OCI-LY1 (cell line): ENCODE measurements at regions not wholly inside any gene's neighbourhood (a gene's known extent, or its start where the extent isn't known, plus 50 kb on each side); places are given as distances from the start of the nearest gene placed in this dataset.

Experiments used
- EZH2 ChIP-seq: fragments of 200-600 bp; sonication (generic), shearing (Covaris generic); IDR thresholded peaks from 2 replicates; pipeline ENCODE4 v1.8.0; 2017; ENCODE audit warnings: borderline replicate concordance, mixed run types, mild to moderate bottlenecking, antibody characterized with exemption, low read length, moderate library complexity, mixed read lengths
- TF ChIP-seq, protein P1 (sequence below): fragments of 200-600 bp; sonication (generic), shearing (Covaris generic); IDR thresholded peaks from 2 replicates; pipeline ENCODE4 v1.5.1; 2017; ENCODE audit warnings: mild to moderate bottlenecking, antibody characterized with exemption, low read length, moderate library complexity, mixed read lengths

DNA sequence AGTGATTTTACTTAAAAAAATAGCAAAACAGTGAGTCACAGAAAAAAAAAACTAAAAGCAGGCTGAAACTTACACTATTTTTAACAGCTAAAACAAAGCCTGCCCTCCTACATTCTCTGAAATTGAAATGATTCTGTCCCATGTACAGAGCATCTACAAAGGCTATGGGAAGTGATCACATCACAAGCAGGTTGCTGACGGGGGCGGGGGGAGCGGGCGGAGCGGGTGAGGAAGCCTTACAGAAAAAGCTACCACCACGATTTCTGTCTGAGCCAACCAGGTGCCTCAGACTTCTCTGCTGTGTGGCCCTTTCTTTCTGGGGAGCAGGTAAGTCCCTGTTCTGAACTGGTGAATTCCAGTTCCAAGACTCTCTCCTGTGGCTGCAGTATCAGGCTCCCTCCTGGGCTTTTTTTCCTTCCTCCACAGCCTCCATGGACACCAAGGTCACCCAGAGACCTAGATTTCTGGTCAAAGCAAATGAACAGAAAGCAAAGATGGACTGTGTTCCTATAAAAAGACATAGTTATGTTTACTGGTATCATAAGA, 104.9 kb downstream of the ANKRD18B start:
- TF ChIP-seq, protein P1, sequence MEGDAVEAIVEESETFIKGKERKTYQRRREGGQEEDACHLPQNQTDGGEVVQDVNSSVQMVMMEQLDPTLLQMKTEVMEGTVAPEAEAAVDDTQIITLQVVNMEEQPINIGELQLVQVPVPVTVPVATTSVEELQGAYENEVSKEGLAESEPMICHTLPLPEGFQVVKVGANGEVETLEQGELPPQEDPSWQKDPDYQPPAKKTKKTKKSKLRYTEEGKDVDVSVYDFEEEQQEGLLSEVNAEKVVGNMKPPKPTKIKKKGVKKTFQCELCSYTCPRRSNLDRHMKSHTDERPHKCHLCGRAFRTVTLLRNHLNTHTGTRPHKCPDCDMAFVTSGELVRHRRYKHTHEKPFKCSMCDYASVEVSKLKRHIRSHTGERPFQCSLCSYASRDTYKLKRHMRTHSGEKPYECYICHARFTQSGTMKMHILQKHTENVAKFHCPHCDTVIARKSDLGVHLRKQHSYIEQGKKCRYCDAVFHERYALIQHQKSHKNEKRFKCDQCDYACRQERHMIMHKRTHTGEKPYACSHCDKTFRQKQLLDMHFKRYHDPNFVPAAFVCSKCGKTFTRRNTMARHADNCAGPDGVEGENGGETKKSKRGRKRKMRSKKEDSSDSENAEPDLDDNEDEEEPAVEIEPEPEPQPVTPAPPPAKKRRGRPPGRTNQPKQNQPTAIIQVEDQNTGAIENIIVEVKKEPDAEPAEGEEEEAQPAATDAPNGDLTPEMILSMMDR, result no peak
- no peak for TF ChIP-seq EZH2
